ENCODE measurements at regions not wholly inside any gene's neighbourhood (a gene's known extent, or its start where the extent isn't known, plus 50 kb on each side); places are given as distances from the start of the nearest gene placed in this dataset.
"Not testable (repeated sequence)": the region's sequence is repeated elsewhere in the genome, so short reads cannot be mapped to it uniquely, and the experiment has no call there.

GRCh38 chr2:114128263-114128662, 238.4 kb downstream of the ACTR3 start:
- BruUV-seq (replicated peaks): no TSS peak
- Mint-ChIP-seq H3K9me3 (ENCODE audit: low read depth, unreplicated experiment) (no peaks in the 10 kb centered on the region), H3K4me1 (ENCODE audit: low read depth, unreplicated experiment) (no peaks in the 10 kb centered on the region), H3K27me3 (ENCODE audit: unreplicated experiment) (no peaks in the 10 kb centered on the region), H3K36me3 (ENCODE audit: insufficient read depth, unreplicated experiment) (no peaks in the 10 kb centered on the region), H3K4me3 (ENCODE audit: low read depth, unreplicated experiment) (no peak overlapping the region), H3K27ac (ENCODE audit: unreplicated experiment) (no peak overlapping the region)
- CTCF ChIA-PET: no interaction called here
- DNase-seq: no peak
- intact Hi-C loops (cut with micrococcal nuclease; ENCODE audit: unreplicated experiment): no loop called here
- TF ChIP-seq, protein P1, sequence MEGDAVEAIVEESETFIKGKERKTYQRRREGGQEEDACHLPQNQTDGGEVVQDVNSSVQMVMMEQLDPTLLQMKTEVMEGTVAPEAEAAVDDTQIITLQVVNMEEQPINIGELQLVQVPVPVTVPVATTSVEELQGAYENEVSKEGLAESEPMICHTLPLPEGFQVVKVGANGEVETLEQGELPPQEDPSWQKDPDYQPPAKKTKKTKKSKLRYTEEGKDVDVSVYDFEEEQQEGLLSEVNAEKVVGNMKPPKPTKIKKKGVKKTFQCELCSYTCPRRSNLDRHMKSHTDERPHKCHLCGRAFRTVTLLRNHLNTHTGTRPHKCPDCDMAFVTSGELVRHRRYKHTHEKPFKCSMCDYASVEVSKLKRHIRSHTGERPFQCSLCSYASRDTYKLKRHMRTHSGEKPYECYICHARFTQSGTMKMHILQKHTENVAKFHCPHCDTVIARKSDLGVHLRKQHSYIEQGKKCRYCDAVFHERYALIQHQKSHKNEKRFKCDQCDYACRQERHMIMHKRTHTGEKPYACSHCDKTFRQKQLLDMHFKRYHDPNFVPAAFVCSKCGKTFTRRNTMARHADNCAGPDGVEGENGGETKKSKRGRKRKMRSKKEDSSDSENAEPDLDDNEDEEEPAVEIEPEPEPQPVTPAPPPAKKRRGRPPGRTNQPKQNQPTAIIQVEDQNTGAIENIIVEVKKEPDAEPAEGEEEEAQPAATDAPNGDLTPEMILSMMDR (IDR thresholded peaks at IDR 0.05; ENCODE audit: unreplicated experiment): no peak

DNA sequence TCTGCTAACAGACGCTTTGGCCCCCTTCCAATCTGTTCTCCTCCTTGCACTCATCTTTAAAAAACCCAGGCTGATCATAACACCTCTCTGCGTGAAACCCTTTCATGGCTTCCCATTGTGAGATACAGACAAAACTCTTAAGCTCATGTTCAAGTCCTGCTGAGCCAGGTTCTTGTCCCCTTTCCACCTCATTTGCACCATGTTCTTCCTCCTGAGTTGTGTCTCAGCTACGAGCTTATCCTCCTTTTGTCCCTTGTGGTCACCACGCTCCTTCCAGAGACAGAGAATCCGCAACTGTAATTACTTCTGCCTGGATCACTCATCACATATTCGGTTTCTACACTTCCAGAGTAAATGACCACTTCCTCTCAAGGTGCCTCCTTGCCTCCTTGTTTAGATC, 238.8 kb downstream of the ACTR3 start:
- Mint-ChIP-seq H3K4me3 (ENCODE audit: low read depth, unreplicated experiment) (no peak overlapping the region), H3K27me3 (ENCODE audit: unreplicated experiment) (no peaks in the 10 kb centered on the region), H3K27ac (ENCODE audit: unreplicated experiment) (no peak overlapping the region), H3K9me3 (ENCODE audit: low read depth, unreplicated experiment) (no peaks in the 10 kb centered on the region), H3K36me3 (ENCODE audit: insufficient read depth, unreplicated experiment) (no peaks in the 10 kb centered on the region), H3K4me1 (ENCODE audit: low read depth, unreplicated experiment) (no peaks in the 10 kb centered on the region)
- no TSS peak for BruUV-seq (replicated peaks)
- DNase-seq: no peak
- TF ChIP-seq, protein P1 (IDR thresholded peaks at IDR 0.05; ENCODE audit: unreplicated experiment): no peak
- intact Hi-C loops (cut with micrococcal nuclease; ENCODE audit: unreplicated experiment): no loop called here
- CTCF ChIA-PET: no interaction called here

DNA sequence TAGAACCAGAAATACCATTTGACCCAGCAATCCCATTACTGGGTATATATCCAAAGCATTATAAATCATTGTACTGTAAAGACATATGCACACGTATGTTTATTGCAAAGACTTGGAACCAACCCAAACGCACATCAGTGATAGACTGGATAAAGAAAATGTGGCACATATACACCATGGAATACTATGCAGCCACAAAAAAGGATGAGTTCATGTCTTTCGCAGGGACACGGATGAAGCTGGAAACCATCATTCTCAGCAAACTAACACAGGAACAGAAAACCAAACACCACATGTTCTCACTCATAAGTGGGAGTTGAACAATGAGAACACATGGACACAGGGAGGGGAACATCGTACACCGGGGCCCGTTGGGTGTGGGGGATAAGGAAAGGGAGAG, 242.2 kb downstream of the ACTR3 start:
- H3K4me3 Mint-ChIP-seq (ENCODE audit: low read depth, unreplicated experiment); H3K9me3 Mint-ChIP-seq (ENCODE audit: low read depth, unreplicated experiment); intact Hi-C loops (cut with micrococcal nuclease; ENCODE audit: unreplicated experiment); H3K27ac Mint-ChIP-seq (ENCODE audit: unreplicated experiment); H3K4me1 Mint-ChIP-seq (ENCODE audit: low read depth, unreplicated experiment); BruUV-seq (replicated peaks); DNase-seq; H3K36me3 Mint-ChIP-seq (ENCODE audit: insufficient read depth, unreplicated experiment); CTCF ChIA-PET; H3K27me3 Mint-ChIP-seq (ENCODE audit: unreplicated experiment): not testable (repeated sequence)

- TF ChIP-seq, protein P1 (IDR thresholded peaks at IDR 0.05; ENCODE audit: unreplicated experiment): no peak
- no TSS peak for BruUV-seq (replicated peaks)
- Mint-ChIP-seq H3K36me3 (ENCODE audit: insufficient read depth, unreplicated experiment) (no peaks in the 10 kb centered on the region), H3K4me1 (ENCODE audit: low read depth, unreplicated experiment) (no peaks in the 10 kb centered on the region), H3K4me3 (ENCODE audit: low read depth, unreplicated experiment) (no peak overlapping the region), H3K27ac (ENCODE audit: unreplicated experiment) (no peak overlapping the region), H3K27me3 (ENCODE audit: unreplicated experiment) (no peaks in the 10 kb centered on the region), H3K9me3 (ENCODE audit: low read depth, unreplicated experiment) (peaks cover 3% of the 10 kb centered on the region)
- CTCF ChIA-PET: no interaction called here
- DNase-seq: no peak
- intact Hi-C loops (cut with micrococcal nuclease; ENCODE audit: unreplicated experiment): no loop called here
These were observed 244.3 kb downstream of the ACTR3 start for GRCh38 chr2:114134146-114134545.

GRCh38 chr2:114139542-114139941, 249.7 kb downstream of the ACTR3 start:
- intact Hi-C loops (cut with micrococcal nuclease; ENCODE audit: unreplicated experiment): no loop called here
- no peak for DNase-seq
- Mint-ChIP-seq H3K27me3 (ENCODE audit: unreplicated experiment) (no peaks in the 10 kb centered on the region), H3K4me3 (ENCODE audit: low read depth, unreplicated experiment) (no peak overlapping the region), H3K4me1 (ENCODE audit: low read depth, unreplicated experiment) (no peaks in the 10 kb centered on the region), H3K9me3 (ENCODE audit: low read depth, unreplicated experiment) (peaks cover 3% of the 10 kb centered on the region), H3K36me3 (ENCODE audit: insufficient read depth, unreplicated experiment) (no peaks in the 10 kb centered on the region), H3K27ac (ENCODE audit: unreplicated experiment) (no peak overlapping the region)
- CTCF ChIA-PET: no interaction called here
- TF ChIP-seq, protein P1 (IDR thresholded peaks at IDR 0.05; ENCODE audit: unreplicated experiment): no peak
- BruUV-seq (replicated peaks): no TSS peak
